SU-DHL-6 (cell line): ENCODE measurements at regions not wholly inside any gene's neighbourhood (a gene's known extent, or its start where the extent isn't known, plus 50 kb on each side); places are given as distances from the start of the nearest gene placed in this dataset.

Experiments used
- CTCF ChIP-seq: fragments of 200-600 bp; sonication (generic); IDR thresholded peaks from one replicate; pipeline ENCODE4 v1.5.1; 2017; ENCODE audit warnings: antibody characterized with exemption, mild to moderate bottlenecking, low read length, moderate library complexity; ENCODE audit not compliant: insufficient read depth, poor library complexity, severe bottlenecking
- EZH2phosphoT487 ChIP-seq: fragments of 200-600 bp; sonication (generic), shearing (Covaris generic); conservative IDR thresholded peaks from 2 replicates; pipeline ENCODE4 v1.6.1; 2018; ENCODE audit warnings: mild to moderate bottlenecking, antibody characterized with exemption, low read length, moderate library complexity, mixed read lengths

DNA sequence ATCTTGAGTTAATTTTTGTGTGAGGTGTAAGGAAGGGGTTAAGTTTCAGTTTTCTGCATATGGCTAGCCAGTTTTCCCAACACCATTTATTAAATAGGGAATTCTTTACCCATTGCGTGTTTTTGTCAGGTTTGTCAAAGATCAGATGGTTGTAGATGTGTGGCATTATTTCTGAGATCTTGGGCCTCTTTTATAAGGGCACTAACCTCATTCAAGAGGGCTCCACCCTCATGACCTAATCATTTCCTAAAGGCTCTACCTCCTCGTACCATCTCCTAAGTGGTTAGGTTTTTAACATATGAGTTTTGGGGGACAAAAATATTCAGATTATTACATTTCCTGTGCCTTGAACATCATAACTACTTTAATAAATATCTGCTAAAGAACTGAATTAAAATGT is 510.9 kb downstream of the UTRN start:
- TF ChIP-seq CTCF: no peak
- TF ChIP-seq EZH2phosphoT487: no peak
